SW 1271 (cell line): ENCODE measurements at regions not wholly inside any gene's neighbourhood (a gene's known extent, or its start where the extent isn't known, plus 50 kb on each side); places are given as distances from the start of the nearest gene placed in this dataset.
"Not testable (repeated sequence)": the region's sequence is repeated elsewhere in the genome, so short reads cannot be mapped to it uniquely, and the experiment has no call there.

Experiments used
- DNase-seq, 2 experiments: peaks; one replicate each; lab custom pipeline; 2025; lab: John Stamatoyannopoulos, UW

DNA sequence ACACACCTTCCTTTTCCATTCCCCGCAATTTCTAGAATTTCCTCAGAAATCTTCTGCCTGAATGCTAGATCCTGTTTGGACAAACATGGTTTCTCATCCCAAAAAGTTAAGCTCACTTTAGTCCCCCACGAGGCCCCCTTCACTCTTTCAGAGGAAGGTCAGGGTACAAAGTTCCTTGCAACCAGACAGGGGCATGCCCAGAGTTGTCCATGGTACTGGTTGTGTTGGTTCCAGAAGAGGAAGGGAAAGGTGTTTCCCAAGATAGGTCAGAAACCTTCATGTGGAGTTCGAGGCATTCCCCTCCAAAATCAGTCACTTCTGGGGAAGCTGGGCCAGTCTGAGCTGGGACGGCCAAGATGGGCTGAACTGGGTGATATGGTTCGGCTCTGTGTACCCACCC, 167.6 kb upstream of the MAFB start:
- DNase-seq, result no peak

DNA sequence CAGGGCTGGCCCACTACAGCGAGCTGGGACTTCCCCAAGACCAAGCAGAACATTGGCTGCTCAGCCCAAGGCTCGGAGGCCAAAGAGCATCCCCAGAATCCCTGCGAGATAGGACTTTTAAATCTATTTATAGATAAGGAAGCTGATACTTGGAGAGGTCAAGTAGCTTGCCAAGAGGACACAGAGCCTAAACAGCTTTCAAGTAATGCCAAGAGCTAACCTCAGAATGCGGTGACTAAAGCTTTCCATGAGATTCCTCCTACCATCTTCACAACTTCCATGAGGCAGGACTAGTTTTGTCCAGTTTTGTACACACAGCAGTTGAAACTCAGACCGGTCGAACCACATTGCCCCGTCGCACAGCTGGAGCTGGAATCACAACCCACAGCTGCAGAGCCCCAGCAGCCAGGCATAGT, 168.1 kb upstream of the TOP1 start:
- DNase-seq, result no peak

GRCh38 chr20:40861427-40862008, 167.1 kb upstream of the TOP1 start:
- DNase-seq, result no peak

DNA sequence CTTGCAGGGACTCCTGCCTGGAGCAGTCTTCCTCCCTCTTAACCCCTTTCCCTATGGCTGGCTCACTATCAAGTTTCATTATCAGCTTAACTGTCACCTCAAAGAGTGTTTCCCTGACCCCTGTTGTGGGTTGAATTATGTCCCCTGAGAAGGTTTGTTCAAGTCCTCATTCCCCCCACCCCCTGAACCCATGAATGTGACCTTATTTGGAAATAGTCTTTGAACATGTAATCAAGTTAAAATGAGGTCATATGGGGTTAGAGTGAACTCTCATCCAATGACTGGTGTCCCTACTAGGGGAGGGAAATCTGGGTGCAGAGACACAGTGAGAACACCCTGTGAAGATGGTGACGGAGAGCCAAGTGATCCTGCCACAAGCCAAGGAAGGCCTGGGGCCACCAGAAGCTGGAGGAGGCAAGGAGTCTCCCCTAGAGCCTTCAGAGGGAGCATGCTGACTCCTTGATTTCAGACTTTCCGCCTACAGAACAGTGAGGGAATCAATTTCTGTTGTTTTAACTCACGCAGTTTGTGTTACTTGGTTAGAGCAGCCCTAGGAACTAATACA, 165.2 kb upstream of the TOP1 start:
- no peak for DNase-seq

DNA sequence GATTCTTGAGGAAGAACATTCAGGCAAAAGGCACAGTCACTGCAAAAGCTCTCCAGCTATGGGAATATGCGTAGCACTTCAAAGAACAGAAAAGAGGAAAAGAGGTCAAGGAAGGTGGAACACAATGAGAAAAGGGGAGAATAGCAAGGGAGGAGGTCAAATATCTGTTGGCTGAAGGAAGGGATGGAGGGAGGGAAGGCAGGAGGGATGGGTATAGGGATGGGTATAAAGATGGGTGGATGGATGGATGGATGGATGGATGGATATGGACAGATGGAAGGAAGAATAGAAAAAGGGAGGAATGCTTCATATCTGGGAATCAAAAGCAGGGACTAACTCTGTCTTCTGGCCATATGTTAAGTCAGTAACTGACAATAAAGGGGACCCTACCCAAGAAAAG, 164.2 kb upstream of the TOP1 start:
- no peak for DNase-seq

DNA sequence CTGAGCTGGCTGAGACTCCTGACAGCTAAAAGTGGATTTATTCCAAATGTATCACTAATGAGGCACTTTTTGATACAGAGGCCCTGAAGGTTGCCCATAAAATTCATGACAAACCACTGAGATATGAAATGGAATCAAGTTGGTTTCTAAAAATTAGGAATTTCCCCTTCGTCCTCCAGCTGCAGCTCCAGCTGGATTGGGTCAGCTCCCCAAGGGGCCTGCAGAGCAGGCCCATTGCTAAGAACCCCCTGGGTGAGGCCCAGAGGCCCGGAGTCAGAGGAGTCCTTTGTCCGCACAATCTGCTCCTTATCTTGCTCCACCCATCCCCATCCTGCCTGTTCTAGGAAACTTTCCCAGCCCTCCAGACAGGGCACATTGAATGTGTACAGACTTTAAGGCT, 163.5 kb upstream of the TOP1 start:
- DNase-seq, result no peak

DNA sequence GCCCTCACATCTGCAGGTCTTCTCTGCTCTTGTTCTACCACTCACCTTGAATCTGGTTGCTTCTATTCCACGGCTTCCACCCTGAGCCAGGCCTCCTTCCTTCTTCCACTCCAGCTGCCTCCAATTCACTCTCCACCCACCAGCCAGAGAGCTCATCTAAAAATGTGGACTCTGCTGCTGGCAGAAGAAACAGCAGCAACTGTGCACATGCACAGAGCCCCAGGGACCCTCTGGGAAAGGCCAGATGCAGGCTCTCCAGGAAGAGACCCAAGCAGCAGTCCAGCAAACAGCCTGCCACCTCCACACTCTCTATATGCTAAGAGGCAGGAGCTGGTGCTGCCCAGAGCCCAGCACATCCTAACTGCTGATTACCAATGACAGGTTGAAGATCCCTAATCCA, 162.6 kb upstream of the TOP1 start:
- DNase-seq, result no peak

GRCh38 chr20:40868551-40869217, 159.9 kb upstream of the TOP1 start:
- DNase-seq, result no peak

GRCh38 chr20:40869218-40870147, 159.1 kb upstream of the TOP1 start:
- DNase-seq, result no peak

DNA sequence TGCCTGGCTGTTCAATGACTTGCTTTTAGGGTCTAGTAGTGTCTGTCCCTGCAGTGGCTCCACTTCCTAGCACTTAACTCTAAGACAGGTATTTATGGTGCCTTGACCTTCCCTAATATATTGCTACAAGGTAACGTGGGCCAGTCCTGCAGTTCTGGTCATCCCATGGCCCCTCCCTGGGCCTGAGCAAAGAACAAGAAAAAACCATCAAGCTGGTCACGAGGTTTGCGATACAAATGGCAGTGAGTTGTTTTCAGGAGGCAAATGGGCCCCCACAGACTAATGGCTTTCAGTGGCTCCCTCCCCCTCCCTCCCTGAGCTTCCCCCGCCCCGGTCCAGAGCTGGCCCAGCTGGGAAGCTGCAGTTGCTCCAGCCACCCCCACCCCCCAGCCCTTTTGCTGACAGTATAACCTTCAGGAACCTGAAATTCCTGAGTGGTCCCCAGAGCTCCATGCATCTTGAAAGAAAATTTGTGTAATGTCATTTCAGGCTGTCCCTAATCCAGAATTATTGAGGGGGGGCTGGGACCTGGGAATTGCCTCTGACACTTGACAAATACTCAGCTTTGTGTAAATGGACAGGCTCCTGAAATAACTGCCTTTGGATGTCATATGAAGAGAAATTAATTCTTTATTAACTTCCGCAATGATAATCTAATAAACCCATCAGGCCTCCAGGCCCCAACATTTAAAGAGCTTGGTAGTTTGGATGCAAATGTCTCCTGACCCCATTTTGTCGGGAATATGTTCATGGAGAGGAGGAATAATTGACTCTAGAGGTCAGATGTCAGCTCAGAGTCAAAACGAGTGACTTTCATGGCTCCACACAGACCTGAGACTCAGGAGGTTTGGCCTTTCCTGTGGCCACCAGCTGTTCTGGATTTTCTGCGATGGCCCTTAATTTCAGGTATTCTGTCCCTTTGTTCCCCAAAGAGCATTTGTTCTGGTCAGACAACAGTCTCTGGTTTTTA, 153.2 kb upstream of the TOP1 start:
- DNase-seq, result no peak

DNA sequence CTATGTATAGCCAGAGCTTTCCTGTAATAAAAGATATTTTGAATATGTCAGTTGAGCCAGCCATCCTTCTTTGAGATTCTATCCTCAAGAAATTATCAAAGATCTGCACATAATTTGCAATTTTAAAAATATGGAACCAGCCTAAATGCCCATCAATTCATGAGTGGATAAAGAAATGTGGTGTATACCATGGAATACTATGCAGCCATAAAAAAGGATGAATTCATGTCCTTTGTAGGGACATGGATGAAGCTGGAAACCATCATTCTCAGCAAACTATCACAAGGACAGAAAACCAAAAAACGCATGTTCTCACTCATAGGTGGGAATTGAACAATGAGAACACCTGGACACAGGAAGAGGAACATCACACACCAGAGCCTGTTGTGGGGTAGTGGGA, 150.5 kb upstream of the TOP1 start:
- DNase-seq, result not testable (repeated sequence)

DNA sequence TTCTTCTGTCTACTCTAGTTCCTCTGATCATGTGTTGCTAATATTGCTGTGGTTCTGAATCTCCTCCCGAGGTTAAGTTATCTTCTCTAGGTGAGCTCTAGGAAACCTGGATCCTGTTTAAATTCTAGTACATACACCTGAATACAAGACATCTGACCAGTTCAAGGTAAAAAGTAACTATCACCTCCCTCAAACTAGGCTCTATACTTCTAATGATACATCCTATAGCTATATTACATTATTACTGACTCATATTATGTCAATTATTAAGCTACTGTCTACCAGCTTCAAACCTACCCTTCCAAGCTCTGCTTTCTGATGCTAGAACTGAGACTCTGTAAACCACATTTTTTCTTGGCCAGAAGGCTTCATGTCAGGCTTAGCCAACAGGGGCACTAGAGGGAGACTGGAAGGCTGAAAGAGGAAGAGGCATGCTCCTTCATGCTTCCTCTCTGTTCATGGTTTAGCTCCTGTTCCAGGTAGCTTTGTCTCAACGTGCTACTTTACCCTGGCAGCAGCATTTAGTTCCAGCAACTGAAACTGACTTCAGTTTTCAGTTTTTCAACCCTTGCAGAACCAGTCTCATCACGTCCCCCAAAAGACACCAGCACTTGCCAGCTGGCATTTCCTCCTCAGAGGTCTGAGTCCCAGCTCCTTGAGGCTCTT, 148.4 kb upstream of the TOP1 start:
- DNase-seq, result no peak

- no peak for DNase-seq
These were observed 147.9 kb upstream of the TOP1 start for GRCh38 chr20:40880729-40881109.

GRCh38 chr20:40882152-40882551, 146.5 kb upstream of the TOP1 start:
- DNase-seq, result no peak

DNA sequence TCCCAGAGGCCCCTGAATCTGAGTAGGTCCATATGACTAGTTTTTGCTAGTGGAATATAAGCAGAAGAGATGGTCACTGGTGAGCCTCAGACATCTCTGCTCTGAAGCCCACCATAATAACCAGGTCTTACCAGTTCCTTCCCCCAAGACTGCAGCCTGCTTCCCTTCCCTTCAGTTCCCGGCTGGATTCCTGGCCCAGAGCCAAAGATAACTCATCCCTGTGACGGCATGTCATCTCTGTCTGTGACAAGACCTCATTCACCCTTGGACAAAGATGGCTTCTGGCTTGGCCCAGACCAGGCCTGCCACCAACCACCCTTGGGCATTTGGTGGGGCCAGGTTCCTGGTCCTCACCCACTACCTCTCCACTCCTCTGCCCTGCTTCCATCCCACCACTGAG, 145.5 kb upstream of the TOP1 start:
- no peak for DNase-seq

DNA sequence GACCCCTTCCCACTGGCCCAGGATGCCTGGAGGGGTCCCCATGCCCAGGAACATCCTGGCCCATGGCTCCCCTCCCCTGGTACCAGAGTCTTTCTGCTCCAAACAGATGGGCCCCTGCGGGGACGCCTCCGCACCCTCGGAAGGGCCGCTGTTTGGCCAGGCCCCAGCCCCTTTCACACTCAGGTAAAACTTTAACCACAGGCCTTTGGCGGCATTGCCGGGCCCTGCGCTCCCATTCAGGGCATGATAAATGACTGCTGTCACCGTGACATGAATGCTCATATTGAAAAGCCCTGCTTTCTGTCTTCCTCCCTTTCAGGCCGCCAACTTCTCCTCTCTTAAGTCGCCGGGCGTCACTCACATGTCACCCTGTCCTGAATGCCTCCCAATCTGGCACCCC, 141.5 kb upstream of the TOP1 start:
- DNase-seq, result no peak

GRCh38 chr20:40889266-40889665, 139.4 kb upstream of the TOP1 start:
- not testable (repeated sequence) for DNase-seq

GRCh38 chr20:40890181-40890580, 138.4 kb upstream of the TOP1 start:
- DNase-seq, result no peak

DNA sequence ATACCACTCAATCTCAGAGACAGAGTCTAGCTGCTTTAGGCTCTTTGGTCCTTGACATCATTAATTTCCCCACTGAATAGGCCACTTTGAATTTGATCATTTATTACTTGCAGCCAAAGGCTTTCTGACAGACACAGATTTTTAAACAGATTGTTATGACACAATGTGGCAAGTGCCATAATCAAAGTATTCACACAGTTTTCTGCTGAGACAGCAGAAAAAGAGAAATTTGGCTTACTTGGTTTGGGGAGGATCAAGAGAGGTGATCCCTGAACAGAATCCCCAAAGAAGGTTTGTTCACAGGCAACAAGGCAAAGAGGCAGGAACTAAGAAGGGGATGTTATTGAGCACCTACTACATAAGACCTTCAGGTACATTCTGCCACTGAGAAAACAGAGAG, 138.0 kb upstream of the TOP1 start:
- DNase-seq, result no peak

DNA sequence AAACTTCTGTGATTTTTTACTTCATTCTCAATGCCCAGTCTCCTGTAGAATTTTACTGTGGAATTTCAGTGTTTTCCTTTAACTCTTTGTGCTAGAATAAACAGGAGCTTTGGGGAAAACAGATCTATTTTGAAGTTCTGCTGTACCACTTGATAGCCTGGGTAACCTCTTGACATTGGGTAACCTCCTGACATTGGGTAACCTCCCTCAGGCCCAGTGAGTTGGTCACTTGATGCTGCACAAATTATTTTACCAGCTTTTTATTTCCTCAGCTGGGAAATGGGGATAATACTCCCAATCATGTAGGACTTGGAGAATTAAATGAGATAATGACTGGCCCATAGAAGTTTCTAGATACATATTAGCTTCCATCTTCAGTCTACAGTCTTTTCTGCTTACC, 137.3 kb upstream of the TOP1 start:
- DNase-seq, result no peak

DNA sequence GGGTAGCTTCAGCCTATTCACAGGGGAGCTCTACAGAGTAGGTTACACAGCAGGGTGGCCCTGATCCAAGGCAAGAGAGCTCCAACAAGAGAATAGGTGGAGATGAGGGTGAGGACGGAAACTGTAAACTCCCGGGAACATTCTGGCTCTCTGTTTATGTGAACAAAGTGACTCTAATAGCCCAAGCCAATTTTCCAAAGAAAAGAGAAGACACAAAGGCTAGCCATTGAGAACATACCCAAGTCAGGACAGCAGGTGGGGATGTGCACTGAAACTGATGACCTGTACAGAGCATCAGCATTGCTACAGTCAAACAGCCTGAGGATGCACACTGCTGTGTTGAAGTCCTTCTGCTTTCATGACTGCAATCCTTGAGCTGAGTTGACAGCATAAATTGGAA, 136.0 kb upstream of the TOP1 start:
- no peak for DNase-seq
